ENCODE measurements at regions not wholly inside any gene's neighbourhood (a gene's known extent, or its start where the extent isn't known, plus 50 kb on each side); places are given as distances from the start of the nearest gene placed in this dataset.

DNA sequence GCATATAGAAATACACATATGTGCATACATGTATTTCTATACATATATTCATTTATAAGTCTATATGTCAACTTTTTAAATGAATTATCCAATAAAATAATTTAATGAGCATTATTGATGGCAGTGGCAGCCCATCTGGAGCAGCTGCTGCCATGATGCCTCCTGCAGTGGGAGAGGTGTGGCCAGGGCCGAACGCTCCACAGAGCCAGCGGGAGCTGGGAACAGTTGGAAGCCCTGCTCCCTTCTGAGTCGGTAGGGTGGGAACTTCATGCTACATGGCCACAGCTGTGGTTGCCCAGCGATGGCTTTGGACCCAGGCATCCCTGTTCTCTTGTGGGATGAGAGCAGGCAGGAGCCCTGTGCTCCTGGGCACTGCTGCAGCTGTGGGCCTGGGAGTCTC, 812.4 kb upstream of the CTNND2 start:
- no peaks in the 10 kb centered on the region for H3K4me1 ChIP-seq (ENCODE audit: control insufficient read depth in 1 of 2, low read depth in 2 of 2)
- TF ChIP-seq, protein P1, sequence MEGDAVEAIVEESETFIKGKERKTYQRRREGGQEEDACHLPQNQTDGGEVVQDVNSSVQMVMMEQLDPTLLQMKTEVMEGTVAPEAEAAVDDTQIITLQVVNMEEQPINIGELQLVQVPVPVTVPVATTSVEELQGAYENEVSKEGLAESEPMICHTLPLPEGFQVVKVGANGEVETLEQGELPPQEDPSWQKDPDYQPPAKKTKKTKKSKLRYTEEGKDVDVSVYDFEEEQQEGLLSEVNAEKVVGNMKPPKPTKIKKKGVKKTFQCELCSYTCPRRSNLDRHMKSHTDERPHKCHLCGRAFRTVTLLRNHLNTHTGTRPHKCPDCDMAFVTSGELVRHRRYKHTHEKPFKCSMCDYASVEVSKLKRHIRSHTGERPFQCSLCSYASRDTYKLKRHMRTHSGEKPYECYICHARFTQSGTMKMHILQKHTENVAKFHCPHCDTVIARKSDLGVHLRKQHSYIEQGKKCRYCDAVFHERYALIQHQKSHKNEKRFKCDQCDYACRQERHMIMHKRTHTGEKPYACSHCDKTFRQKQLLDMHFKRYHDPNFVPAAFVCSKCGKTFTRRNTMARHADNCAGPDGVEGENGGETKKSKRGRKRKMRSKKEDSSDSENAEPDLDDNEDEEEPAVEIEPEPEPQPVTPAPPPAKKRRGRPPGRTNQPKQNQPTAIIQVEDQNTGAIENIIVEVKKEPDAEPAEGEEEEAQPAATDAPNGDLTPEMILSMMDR (IDR thresholded peaks at IDR 0.05), result no peak
- H3K36me3 ChIP-seq, result no peaks in the 10 kb centered on the region

DNA sequence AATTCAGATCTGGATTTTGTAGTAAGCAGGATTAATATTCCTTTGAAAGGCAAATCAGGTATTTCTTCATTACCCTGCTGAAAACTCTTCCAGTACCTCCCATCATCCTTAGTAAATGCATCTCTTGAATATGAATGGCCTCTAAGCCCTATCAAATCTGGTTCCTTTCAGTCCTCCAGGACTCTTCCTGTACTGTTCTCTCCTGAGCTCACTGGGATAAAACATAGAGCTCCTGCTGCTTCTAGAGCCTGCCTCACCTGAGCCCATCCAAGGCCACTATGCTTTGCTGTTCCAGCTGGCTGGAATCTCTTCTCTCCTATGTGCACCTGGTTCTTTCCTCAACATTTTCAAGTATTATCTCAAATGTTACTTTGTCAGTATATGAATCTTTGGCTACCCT, 803.3 kb upstream of the CTNND2 start:
- ATAC-seq (ENCODE audit: insufficient number of reproducible peaks, low FRiP score, low read depth) (no peak), DNase-seq (ENCODE audit: low spot score) (no peak)
- Histone ChIP-seq H3K4me1 (ENCODE audit: control insufficient read depth in 1 of 2, low read depth in 2 of 2) (no peaks in the 10 kb centered on the region), H3K4me3 (no peak overlapping the region), H3K27ac (no peak overlapping the region), H3K36me3 (no peaks in the 10 kb centered on the region), H3K27me3 (replicated peaks; ENCODE audit: insufficient read depth) (no peaks in the 10 kb centered on the region), H3K9me3 (no peaks in the 10 kb centered on the region)
- TF ChIP-seq, protein P1 (IDR thresholded peaks at IDR 0.05), result no peak

More for the DNA sequence above, 812.4 kb upstream of the CTNND2 start:
- ATAC-seq (ENCODE audit: insufficient number of reproducible peaks, low FRiP score, low read depth), result no peak
- H3K9me3 ChIP-seq, result no peaks in the 10 kb centered on the region
- no peak overlapping the region for H3K27ac ChIP-seq
- H3K4me3 ChIP-seq, result no peak overlapping the region
- H3K27me3 ChIP-seq (replicated peaks; ENCODE audit: insufficient read depth), result no peaks in the 10 kb centered on the region
- no peak for DNase-seq (ENCODE audit: low spot score)

DNA sequence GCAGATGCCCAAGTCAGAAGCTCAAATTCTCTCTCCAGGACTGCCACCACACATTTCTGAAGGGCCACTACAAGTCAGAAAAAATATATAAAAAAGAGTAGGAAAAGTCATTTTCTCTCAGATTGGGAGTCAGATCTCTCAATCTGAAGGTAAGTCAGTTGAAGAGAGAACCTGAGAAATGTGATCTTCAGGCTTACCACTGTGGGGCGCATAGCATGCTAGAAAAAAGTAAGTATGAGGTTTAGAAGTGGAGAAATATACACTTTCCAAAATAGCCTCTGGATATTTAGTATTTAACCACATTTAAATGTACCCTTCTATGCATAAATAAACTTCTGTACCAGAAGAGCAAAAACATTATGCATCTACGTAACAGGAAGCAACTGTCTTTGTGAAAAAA, 800.7 kb upstream of the CTNND2 start:
- no peak for ATAC-seq (ENCODE audit: insufficient number of reproducible peaks, low FRiP score, low read depth)

DNA sequence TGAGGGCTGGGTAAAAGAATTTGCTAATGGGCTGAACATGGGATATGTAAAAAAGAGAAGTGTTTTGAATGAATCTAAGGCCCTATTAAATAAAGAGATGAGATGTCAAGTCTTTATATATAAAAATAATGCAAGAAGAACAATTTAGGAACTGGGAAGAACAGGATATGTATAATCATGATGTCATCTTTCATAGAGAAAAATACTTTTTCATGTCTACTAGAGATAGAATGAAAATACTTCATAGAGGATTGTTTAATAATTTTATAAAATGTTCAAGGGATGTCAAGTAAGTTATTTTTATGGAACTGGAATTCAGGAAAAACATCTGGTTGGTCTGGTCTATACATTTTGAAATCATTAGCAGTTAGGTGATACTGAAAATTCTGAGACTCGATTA, 799.0 kb upstream of the CTNND2 start:
- DNase-seq (ENCODE audit: low spot score) (no peak), ATAC-seq (ENCODE audit: insufficient number of reproducible peaks, low FRiP score, low read depth) (no peak)
- TF ChIP-seq, protein P1 (IDR thresholded peaks at IDR 0.05), result no peak
- H3K27me3 ChIP-seq (replicated peaks; ENCODE audit: insufficient read depth), result no peaks in the 10 kb centered on the region
- no peak overlapping the region for H3K4me3 ChIP-seq
- H3K9me3 ChIP-seq, result no peaks in the 10 kb centered on the region
- no peaks in the 10 kb centered on the region for H3K4me1 ChIP-seq (ENCODE audit: control insufficient read depth in 1 of 2, low read depth in 2 of 2)
- H3K36me3 ChIP-seq, result no peaks in the 10 kb centered on the region
- no peak overlapping the region for H3K27ac ChIP-seq

More for the DNA sequence above, 800.7 kb upstream of the CTNND2 start:
- Histone ChIP-seq H3K4me1 (ENCODE audit: control insufficient read depth in 1 of 2, low read depth in 2 of 2) (no peaks in the 10 kb centered on the region), H3K27me3 (replicated peaks; ENCODE audit: insufficient read depth) (no peaks in the 10 kb centered on the region), H3K9me3 (no peaks in the 10 kb centered on the region), H3K4me3 (no peak overlapping the region), H3K36me3 (no peaks in the 10 kb centered on the region), H3K27ac (no peak overlapping the region)
- DNase-seq (ENCODE audit: low spot score), result no peak
- TF ChIP-seq, protein P1 (IDR thresholded peaks at IDR 0.05), result no peak

DNA sequence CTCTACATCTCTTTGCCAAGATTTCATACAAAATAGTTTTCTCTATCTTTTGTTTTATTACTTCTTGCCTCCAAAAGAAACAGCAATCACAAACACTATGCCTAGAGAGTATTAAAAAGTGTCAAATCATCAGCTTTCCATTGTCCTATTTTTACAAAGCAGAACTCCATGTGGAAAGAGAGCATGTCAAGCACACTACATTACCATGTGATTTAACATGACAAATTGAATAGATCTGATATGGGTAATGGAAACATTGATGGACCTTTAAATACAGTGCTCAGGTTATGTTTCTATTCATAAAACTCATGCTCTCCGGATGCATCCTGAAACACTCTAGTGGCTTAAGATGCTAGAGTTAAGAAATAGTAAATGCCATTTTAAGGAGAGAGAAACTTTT, 791.4 kb upstream of the CTNND2 start:
- Histone ChIP-seq H3K36me3 (no peaks in the 10 kb centered on the region), H3K9me3 (no peaks in the 10 kb centered on the region), H3K27ac (no peak overlapping the region), H3K27me3 (replicated peaks; ENCODE audit: insufficient read depth) (no peaks in the 10 kb centered on the region), H3K4me3 (no peak overlapping the region), H3K4me1 (ENCODE audit: control insufficient read depth in 1 of 2, low read depth in 2 of 2) (no peaks in the 10 kb centered on the region)
- ATAC-seq (ENCODE audit: insufficient number of reproducible peaks, low FRiP score, low read depth) (no peak), DNase-seq (ENCODE audit: low spot score) (no peak)
- TF ChIP-seq, protein P1 (IDR thresholded peaks at IDR 0.05), result no peak

All from thoracic aorta (tissue), 2 donors.